Smooth muscle cell (in vitro differentiated cells): ENCODE measurements at regions not wholly inside any gene's neighbourhood (a gene's known extent, or its start where the extent isn't known, plus 50 kb on each side); places are given as distances from the start of the nearest gene placed in this dataset.

Experiments
- DNase-seq: peaks from one replicate; lab custom pipeline; 2025; ENCODE audit not compliant: unreplicated experiment; lab: John Stamatoyannopoulos, UW
- H2AFZ ChIP-seq: fragments of 200-600 bp; sonication (generic); 2 replicates; pipeline ENCODE4 v1.6.0; 2016; ENCODE audit warnings: antibody characterized with exemption, low read depth, mild to moderate bottlenecking
- H3F3A ChIP-seq: fragments of 200-600 bp; sonication (generic); 2 replicates; pipeline ENCODE4 v1.6.0; 2017; ENCODE audit warnings: antibody characterized with exemption, low read depth
- H3K27ac ChIP-seq: fragments of 200-600 bp; sonication (generic); 2 replicates; pipeline ENCODE4 v1.5.1; 2016; ENCODE audit warnings: low read depth, mild to moderate bottlenecking
- H3K27me3 ChIP-seq: fragments of 200-600 bp; sonication (generic); 2 replicates; pipeline ENCODE4 v1.6.1; 2016; ENCODE audit warnings: low read depth, mild to moderate bottlenecking
- H3K36me3 ChIP-seq: fragments of 200-600 bp; sonication (generic); 2 replicates; pipeline ENCODE4 v1.5.1; 2016; ENCODE audit warnings: low read depth
- H3K4me1 ChIP-seq: fragments of 200-600 bp; sonication (generic); 2 replicates; pipeline ENCODE4 v1.5.1; 2016; ENCODE audit warnings: low read depth
- H3K4me2 ChIP-seq: fragments of 200-600 bp; sonication (generic); 2 replicates; pipeline ENCODE4 v1.6.0; 2016; ENCODE audit warnings: mild to moderate bottlenecking
- H3K4me3 ChIP-seq: fragments of 200-600 bp; sonication (generic); 2 replicates; pipeline ENCODE4 v1.5.1; 2016; ENCODE audit warnings: mild to moderate bottlenecking
- H3K79me2 ChIP-seq: fragments of 200-600 bp; sonication (generic); 2 replicates; pipeline ENCODE4 v1.6.0; 2016; ENCODE audit warnings: low read depth, mild to moderate bottlenecking
- H3K9ac ChIP-seq: fragments of 200-600 bp; sonication (generic); 2 replicates; pipeline ENCODE4 v1.6.0; 2016; ENCODE audit warnings: low read depth
- H3K9me3 ChIP-seq: fragments of 200-600 bp; sonication (generic); replicated peaks from 2 replicates; pipeline ENCODE4 v1.5.1; 2016; ENCODE audit warnings: low read depth
- H4K20me1 ChIP-seq: fragments of 200-600 bp; sonication (generic); 2 replicates; pipeline ENCODE4 v1.6.0; 2016; ENCODE audit warnings: low read depth
- CTCF ChIP-seq: fragments of 200-600 bp; sonication (generic); IDR thresholded peaks from 2 replicates; pipeline ENCODE4 v1.5.1; 2017; ENCODE audit warnings: borderline replicate concordance, mild to moderate bottlenecking, antibody characterized with exemption; ENCODE audit not compliant: insufficient read depth, poor library complexity, severe bottlenecking
- WGBS: methylation state at CpG from one replicate; pipeline ENCODE4 v1.1.7; 2016; ENCODE audit warnings: low lambda C conversion rate; 5-methylcytosine and 5-hydroxymethylcytosine counted together

DNA sequence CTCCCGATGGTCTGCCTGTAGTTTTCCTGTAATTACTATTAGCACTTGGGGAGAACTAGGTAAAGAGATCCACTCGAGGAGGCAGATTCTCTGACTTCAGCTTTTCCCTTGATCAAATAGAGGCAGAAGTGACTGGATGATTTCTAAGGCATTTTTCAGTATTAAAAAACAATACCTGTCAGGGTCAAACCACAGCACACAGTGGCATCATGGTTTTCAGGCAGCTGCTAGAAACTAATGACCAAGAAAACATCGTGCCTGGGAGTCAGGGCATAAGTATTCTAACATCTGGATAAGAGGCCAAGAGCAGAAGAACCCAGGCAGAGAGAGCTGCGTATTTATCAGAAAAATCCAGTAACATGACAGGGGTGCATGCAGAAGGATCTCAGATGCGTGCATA, 419.9 kb downstream of the TUSC7 start:
- Histone ChIP-seq H3K27me3 (no peaks in the 10 kb centered on the region), H3K9me3 (no peaks in the 10 kb centered on the region), H3K27ac (no peak overlapping the region), H3K4me3 (no peak overlapping the region), H2AFZ (no peak overlapping the region), H3F3A (no peaks in the 10 kb centered on the region), H3K9ac (no peak overlapping the region), H4K20me1 (no peaks in the 10 kb centered on the region), H3K79me2 (no peaks in the 10 kb centered on the region), H3K4me2 (no peak overlapping the region), H3K4me1 (no peaks in the 10 kb centered on the region), H3K36me3 (no peaks in the 10 kb centered on the region)
- 86% methylated on average over 5 of the region's 5 CpGs for WGBS
- no peak for DNase-seq
- no peak for TF ChIP-seq CTCF

GRCh38 chr3:117130222-117130621, 420.6 kb downstream of the TUSC7 start:
- WGBS: 0% methylated on average over 1 of the region's 1 CpG
- no peak overlapping the region for H3K4me3 ChIP-seq

GRCh38 chr3:117131259-117131658, 421.7 kb downstream of the TUSC7 start:
- Histone ChIP-seq H3K9ac (no peak overlapping the region), H3K36me3 (no peaks in the 10 kb centered on the region), H3K27me3 (no peaks in the 10 kb centered on the region), H3K27ac (no peak overlapping the region), H3K4me2 (no peak overlapping the region), H3K4me3 (no peak overlapping the region), H2AFZ (no peak overlapping the region), H3F3A (no peaks in the 10 kb centered on the region), H3K4me1 (no peaks in the 10 kb centered on the region), H3K79me2 (no peaks in the 10 kb centered on the region), H4K20me1 (no peaks in the 10 kb centered on the region), H3K9me3 (no peaks in the 10 kb centered on the region)
- DNase-seq: no peak
- WGBS: 82% methylated on average over 9 of the region's 9 CpGs
- TF ChIP-seq CTCF: no peak

More at GRCh38 chr3:117130222-117130621, 420.6 kb downstream of the TUSC7 start:
- no peaks in the 10 kb centered on the region for H3K27me3 ChIP-seq
- no peak overlapping the region for H2AFZ ChIP-seq
- H3F3A ChIP-seq: no peaks in the 10 kb centered on the region
- no peaks in the 10 kb centered on the region for H4K20me1 ChIP-seq
- H3K9me3 ChIP-seq: no peaks in the 10 kb centered on the region
- H3K4me1 ChIP-seq: no peaks in the 10 kb centered on the region
- H3K4me2 ChIP-seq: no peak overlapping the region
- no peak overlapping the region for H3K27ac ChIP-seq
- no peaks in the 10 kb centered on the region for H3K79me2 ChIP-seq
- H3K9ac ChIP-seq: no peak overlapping the region
- TF ChIP-seq CTCF: no peak
- no peak for DNase-seq
- H3K36me3 ChIP-seq: no peaks in the 10 kb centered on the region

DNA sequence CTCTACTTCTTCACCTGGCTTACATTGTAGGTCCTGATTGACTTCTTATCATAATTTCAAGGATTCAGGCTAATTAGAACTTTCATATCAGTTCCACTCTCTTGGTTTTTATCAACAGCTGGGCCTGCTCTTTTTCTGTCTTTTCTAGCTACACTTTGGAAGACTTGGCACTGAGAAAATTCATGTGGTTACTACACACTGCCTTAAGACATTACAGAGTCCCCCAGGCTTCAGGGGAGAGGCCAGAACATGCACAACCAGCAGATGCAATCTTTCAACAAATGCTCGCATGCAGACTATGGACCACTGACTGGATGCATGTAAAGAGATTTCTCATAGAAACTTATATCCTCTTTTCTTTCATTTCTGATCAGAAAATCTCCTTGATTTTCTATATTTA, 423.5 kb downstream of the TUSC7 start:
- Histone ChIP-seq H3K4me2 (no peak overlapping the region), H3F3A (no peaks in the 10 kb centered on the region), H3K4me1 (no peaks in the 10 kb centered on the region), H3K4me3 (no peak overlapping the region), H2AFZ (no peak overlapping the region), H3K79me2 (no peaks in the 10 kb centered on the region), H3K27ac (no peak overlapping the region), H3K9me3 (no peaks in the 10 kb centered on the region), H4K20me1 (no peaks in the 10 kb centered on the region), H3K36me3 (no peaks in the 10 kb centered on the region), H3K27me3 (no peaks in the 10 kb centered on the region), H3K9ac (no peak overlapping the region)
- WGBS: 78% methylated on average over 1 of the region's 1 CpG
- no peak for TF ChIP-seq CTCF
- no peak for DNase-seq
